Breast epithelium (tissue), 3 donors: ENCODE measurements at regions not wholly inside any gene's neighbourhood (a gene's known extent, or its start where the extent isn't known, plus 50 kb on each side); places are given as distances from the start of the nearest gene placed in this dataset.

Experiments used
- CTCF ChIP-seq, 3 donors: fragments of 450-650 bp; IDR thresholded peaks; one replicate each; pipeline ENCODE4 v1.5.1; 2016 to 2017; ENCODE audit warnings: antibody characterized with exemption in 3 of 3, mild to moderate bottlenecking in 3 of 3, moderate library complexity in 3 of 3
- POLR2AphosphoS5 ChIP-seq, 3 donors: sonication (generic); formaldehyde crosslinking; IDR thresholded peaks; one replicate each; pipeline ENCODE4 v1.6.1; 2017; ENCODE audit warnings: antibody characterized with exemption in 3 of 3

- TF ChIP-seq CTCF (IDR thresholded peaks at IDR 0.05) (no peak), POLR2AphosphoS5 (IDR thresholded peaks at IDR 0.05) (no peak)
Observed at GRCh38 chr2:118278046-118278445, 189.8 kb downstream of the INSIG2 start.
